IMR-90 (cell line): ENCODE measurements at regions not wholly inside any gene's neighbourhood (a gene's known extent, or its start where the extent isn't known, plus 50 kb on each side); places are given as distances from the start of the nearest gene placed in this dataset.

Source experiments
- ATAC-seq: fragments of 200-7000 bp; cut with Tn5 transposase; 2 replicates; pipeline ENCODE4 v1.9.1; 2020; ENCODE audit warnings: low read depth, mild to moderate bottlenecking, moderate library complexity
- BruUV-seq: library from RNA; stranded (reverse); fragments of 400-500 nt; replicated peaks from 2 replicates; lab custom pipeline; 2021; lab: Mats Ljungman, UMichigan
- CTCF ChIA-PET: fragments of 300-600 bp; formaldehyde crosslinking; extraction: SDS; loops from one replicate; lab custom pipeline; 2021; ENCODE audit warnings: antibody characterized with exemption; lab: Yijun Ruan, JAX
- POLR2A ChIA-PET: fragments of 300-600 bp; sonication (Branson Sonifier 250); formaldehyde crosslinking; loops from one replicate; lab custom pipeline; 2022; ENCODE audit warnings: antibody characterized with exemption; ENCODE audit not compliant: unreplicated experiment; lab: Charles Lee
- DNase-seq: peaks from one replicate; pipeline ENCODE4 v3.0.0; 2013
- H2AFZ ChIP-seq: replicated peaks from 2 replicates; pipeline ENCODE3; 2013; ENCODE audit warnings: low read length, mild to moderate bottlenecking; ENCODE audit not compliant: poor library complexity
- H2AK5ac ChIP-seq: 2 replicates; pipeline ENCODE4 v1.6.1; 2013; ENCODE audit warnings: low read depth, low read length, inconsistent platforms
- H2AK9ac ChIP-seq: replicated peaks from 2 replicates; pipeline ENCODE3; 2013; ENCODE audit warnings: mild to moderate bottlenecking, low read depth, low read length, moderate library complexity; ENCODE audit not compliant: poor library complexity
- H2BK120ac ChIP-seq: 2 replicates; pipeline ENCODE4 v1.6.1; 2013; ENCODE audit warnings: low read depth, low read length, inconsistent platforms
- H2BK15ac ChIP-seq: 3 replicates; pipeline ENCODE4 v1.6.1; 2013; ENCODE audit warnings: low read depth, low read length, inconsistent platforms
- H2BK20ac ChIP-seq: 2 replicates; pipeline ENCODE4 v1.6.1; 2013; ENCODE audit warnings: low read depth, mild to moderate bottlenecking, inconsistent platforms, low read length, moderate library complexity
- H2BK5ac ChIP-seq: 2 replicates; pipeline ENCODE4 v1.6.1; 2013; ENCODE audit warnings: mild to moderate bottlenecking, low read depth, low read length, inconsistent platforms; ENCODE audit not compliant: poor library complexity, severe bottlenecking
- H3K14ac ChIP-seq: replicated peaks from 2 replicates; pipeline ENCODE4 v1.6.1; 2013; ENCODE audit warnings: low read depth, low read length, inconsistent platforms
- H3K18ac ChIP-seq: 2 replicates; pipeline ENCODE4 v1.6.1; 2013; ENCODE audit warnings: low read depth, low read length, control low read depth
- H3K23ac ChIP-seq: 2 replicates; pipeline ENCODE4 v1.6.1; 2013; ENCODE audit warnings: low read depth, low read length, inconsistent platforms
- H3K27ac ChIP-seq: 2 replicates; pipeline ENCODE4 v1.5.1; 2013; ENCODE audit warnings: mild to moderate bottlenecking, control low read depth, low read length; ENCODE audit not compliant: insufficient read depth
- H3K27me3 ChIP-seq: 2 replicates; pipeline ENCODE4 v1.6.1; 2013; ENCODE audit warnings: low read length; ENCODE audit not compliant: control insufficient read depth, insufficient read depth
- H3K36me3 ChIP-seq: 2 replicates; pipeline ENCODE4 v1.6.1; 2013; ENCODE audit warnings: low read length, mixed read lengths; ENCODE audit not compliant: control insufficient read depth, insufficient read depth
- H3K4ac ChIP-seq: 2 replicates; pipeline ENCODE4 v1.6.1; 2013; ENCODE audit warnings: low read depth, low read length, inconsistent platforms
- H3K4me1 ChIP-seq: 2 replicates; pipeline ENCODE4 v1.6.1; 2013; ENCODE audit warnings: low read length, mixed read lengths; ENCODE audit not compliant: control insufficient read depth, insufficient read depth
- H3K4me2 ChIP-seq: 2 replicates; pipeline ENCODE4 v1.6.1; 2013; ENCODE audit warnings: low read depth, mild to moderate bottlenecking, control low read depth, low read length, moderate library complexity
- H3K4me3 ChIP-seq: 2 replicates; pipeline ENCODE4 v1.5.1; 2013; ENCODE audit warnings: low read depth, mild to moderate bottlenecking, control low read depth, low read length, moderate library complexity; ENCODE audit not compliant: insufficient read depth
- H3K56ac ChIP-seq: 2 replicates; pipeline ENCODE4 v1.6.1; 2013; ENCODE audit warnings: low read length, inconsistent platforms; ENCODE audit not compliant: insufficient read depth; ENCODE audit errors: extremely low read depth
- H3K79me1 ChIP-seq, 2 experiments: 2 replicates each; pipeline ENCODE4 v1.6.1; 2013; ENCODE audit warnings: low read length in 2 of 2, inconsistent platforms in 1 of 2, low read depth in 1 of 2
- H3K9ac ChIP-seq: 2 replicates; pipeline ENCODE4 v1.6.1; 2013; ENCODE audit warnings: low read depth, low read length, control low read depth
- H3K9me1 ChIP-seq: 2 replicates; pipeline ENCODE4 v1.6.1; 2013; ENCODE audit warnings: low read length, inconsistent platforms; ENCODE audit not compliant: insufficient read depth
- H3K9me3 ChIP-seq: 2 replicates; pipeline ENCODE4 v1.6.1; 2013; ENCODE audit warnings: low read length; ENCODE audit not compliant: control insufficient read depth, insufficient read depth
- H4K20me1 ChIP-seq: 2 replicates; pipeline ENCODE4 v1.6.1; 2013; ENCODE audit warnings: low read length, inconsistent platforms; ENCODE audit not compliant: insufficient read depth
- H4K5ac ChIP-seq: 2 replicates; pipeline ENCODE4 v1.6.1; 2013; ENCODE audit warnings: mild to moderate bottlenecking, low read depth, low read length, control low read depth
- H4K8ac ChIP-seq, 2 experiments: 2 replicates each; pipeline ENCODE4 v1.6.1; 2013; ENCODE audit warnings: low read depth in 2 of 2, low read length in 2 of 2, control low read depth in 1 of 2, inconsistent platforms in 1 of 2
- H4K91ac ChIP-seq: 2 replicates; pipeline ENCODE4 v1.6.1; 2013; ENCODE audit warnings: low read depth, low read length, inconsistent platforms; ENCODE audit not compliant: insufficient read depth
- BHLHE40 ChIP-seq: fragments of 150-350 bp; IDR thresholded peaks from 2 replicates; pipeline ENCODE4 v1.6.1; 2016; ENCODE audit warnings: mild to moderate bottlenecking, low read depth, low read length
- CEBPB ChIP-seq: IDR thresholded peaks from 2 replicates; pipeline ENCODE4 v1.6.1; 2012; ENCODE audit warnings: low read depth, low read length, improper control_type of control experiment
- CHD1 ChIP-seq: IDR thresholded peaks from 2 replicates; pipeline ENCODE4 v1.6.1; 2012; ENCODE audit warnings: low read depth, low read length, improper control_type of control experiment
- FOS ChIP-seq: fragments of 150-350 bp; IDR thresholded peaks from 2 replicates; pipeline ENCODE4 v1.6.1; 2016; ENCODE audit warnings: low read depth, low read length
- MAFK ChIP-seq: IDR thresholded peaks from 2 replicates; pipeline ENCODE4 v1.6.1; 2012; ENCODE audit warnings: low read depth, low read length, improper control_type of control experiment
- MAZ ChIP-seq: IDR thresholded peaks from 2 replicates; pipeline ENCODE4 v1.6.1; 2012; ENCODE audit warnings: low read depth, mild to moderate bottlenecking, low read length, improper control_type of control experiment, moderate library complexity, borderline replicate concordance
- MXI1 ChIP-seq: IDR thresholded peaks from 2 replicates; pipeline ENCODE4 v1.6.1; 2012; ENCODE audit warnings: low read depth, mild to moderate bottlenecking, low read length, moderate library complexity, borderline replicate concordance
- NFE2L2 ChIP-seq: fragments of 150-350 bp; IDR thresholded peaks from 2 replicates; pipeline ENCODE4 v1.6.1; 2016; ENCODE audit warnings: low read depth, mild to moderate bottlenecking, low read length
- POLR2A ChIP-seq: IDR thresholded peaks from 2 replicates; pipeline ENCODE4 v1.6.1; 2012; ENCODE audit warnings: mild to moderate bottlenecking, low read depth, low read length
- RAD21 ChIP-seq: IDR thresholded peaks from 2 replicates; pipeline ENCODE4 v1.6.1; 2012; ENCODE audit warnings: low read length, improper control_type of control experiment
- RCOR1 ChIP-seq: IDR thresholded peaks from 2 replicates; pipeline ENCODE4 v1.6.1; 2012; ENCODE audit warnings: mild to moderate bottlenecking, low read length, improper control_type of control experiment; ENCODE audit not compliant: insufficient replicate concordance
- RFX5 ChIP-seq: IDR thresholded peaks from 2 replicates; pipeline ENCODE4 v1.8.0; 2012; ENCODE audit warnings: low read depth, mild to moderate bottlenecking, low read length, moderate library complexity
- SMC3 ChIP-seq: fragments of 150-350 bp; IDR thresholded peaks from 2 replicates; pipeline ENCODE4 v1.6.1; 2016; ENCODE audit warnings: low read depth, mild to moderate bottlenecking, antibody characterized with exemption, low read length, moderate library complexity
- WGBS, 2 experiments: methylation state at CpG; one replicate each; pipeline versions ENCODE4 v1.1.5 to v1.1.7; 2013; ENCODE audit warnings: missing lambda C conversion rate in 2 of 2; ENCODE audit not compliant: insufficient read length in 1 of 2; ENCODE audit errors: extremely low coverage in 2 of 2; 5-methylcytosine and 5-hydroxymethylcytosine counted together
- dilution Hi-C: fragments of 300-500 bp; cut with HindIII; formaldehyde crosslinking; loops from one replicate; pipeline ENCODE4 v1.14.3; 2018; ENCODE audit warnings: low sequenced_read_pairs; ENCODE audit not compliant: unreplicated experiment
- in situ Hi-C: fragments of 300-500 bp; cut with MboI; formaldehyde crosslinking; loops from 3 replicates; pipeline ENCODE4 v1.14.3; 2019; ENCODE audit warnings: low sequenced_read_pairs, inconsistent platforms, mixed read lengths
- intact Hi-C: fragments of 100-400 bp; cut with micrococcal nuclease; formaldehyde crosslinking; loops from 2 replicates; pipeline ENCODE4 v1.10.0; 2022
- TF ChIP-seq, protein P1 (sequence below): conservative IDR thresholded peaks from 2 replicates; pipeline ENCODE4 v1.5.1; 2012; ENCODE audit warnings: mild to moderate bottlenecking, low read depth, low read length, improper control_type of control experiment
- TF ChIP-seq, protein P2 (sequence below): fragments of 150-350 bp; IDR thresholded peaks from 2 replicates; pipeline ENCODE4 v1.6.1; 2017; ENCODE audit warnings: mild to moderate bottlenecking, antibody characterized with exemption, low read length, low read depth
- TF ChIP-seq, protein P3 (sequence below): fragments of 150-350 bp; IDR thresholded peaks from 2 replicates; pipeline ENCODE4 v1.6.1; 2016; ENCODE audit warnings: low read depth, mild to moderate bottlenecking, low read length, moderate library complexity, borderline replicate concordance

DNA sequence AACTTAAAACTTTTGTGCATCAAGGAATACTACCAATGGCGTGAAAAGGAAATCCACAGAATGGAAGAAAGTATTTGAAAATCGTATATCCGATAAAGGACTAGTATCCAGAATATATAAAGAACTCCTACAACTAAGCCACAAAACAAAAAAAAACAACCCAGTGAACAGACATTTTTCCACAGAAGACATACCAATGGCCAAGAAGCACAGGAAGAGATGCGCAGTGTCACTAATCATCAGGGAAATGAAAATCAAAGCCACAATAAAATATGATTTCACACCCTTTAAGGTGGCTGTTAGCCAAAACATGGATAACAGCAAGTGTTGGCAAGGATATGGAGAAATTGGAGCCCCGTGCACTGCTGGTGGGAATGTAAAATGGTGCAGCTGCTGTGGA lies 203.3 kb downstream of the SEC14L1 start:
- peaks cover 5% of the 10 kb centered on the region; the same call in 1 of the 2 replicates for H4K20me1 ChIP-seq

More for the DNA sequence above, 203.3 kb downstream of the SEC14L1 start:
- intact Hi-C loops (no loop called here), in situ Hi-C loops (no loop called here), dilution Hi-C loops (no loop called here)
- Histone ChIP-seq H3K4me3 (no peak overlapping the region), H4K8ac (no peak overlapping the region), H3K4ac (no peak overlapping the region), H3K9me3 (peaks cover 5% of the 10 kb centered on the region; the same call in 1 of the 2 replicates), H3K18ac (no peak overlapping the region), H3K27ac (no peak overlapping the region), H2AK5ac (no peak overlapping the region), H2BK120ac (no peak overlapping the region), H3K23ac (no peak overlapping the region), H3K4me1 (peaks cover 3% of the 10 kb centered on the region; the same call in 1 of the 2 replicates), H2AFZ (no peak overlapping the region), H3K27me3 (no peaks in the 10 kb centered on the region), H4K91ac (no peak overlapping the region), H4K5ac (no peak overlapping the region), H2BK20ac (no peak overlapping the region), H2AK9ac (no peak overlapping the region), H3K14ac (no peak overlapping the region), H3K9me1 (peaks cover 5% of the 10 kb centered on the region; the same call in 1 of the 2 replicates), H3K79me1 (peaks cover 34 to 67% of the 10 kb centered on the region in 2 experiments), H3K4me2 (no peak overlapping the region), H3K56ac (no peak overlapping the region), H2BK15ac (no peak overlapping the region), H3K9ac (no peak overlapping the region), H3K36me3 (no peaks in the 10 kb centered on the region), H2BK5ac (no peak overlapping the region)
- POLR2A ChIA-PET = no interaction called here
- DNase-seq = no peak
- BruUV-seq = no TSS peak
- no peak for ATAC-seq
- TF ChIP-seq BHLHE40 (no peak), CHD1 (no peak), POLR2A (no peak), NFE2L2 (no peak), RFX5 (no peak), RCOR1 (no peak), MXI1 (no peak), RAD21 (no peak), FOS (no peak), CEBPB (no peak), SMC3 (no peak), MAZ (no peak), MAFK (no peak)
- TF ChIP-seq, protein P1, sequence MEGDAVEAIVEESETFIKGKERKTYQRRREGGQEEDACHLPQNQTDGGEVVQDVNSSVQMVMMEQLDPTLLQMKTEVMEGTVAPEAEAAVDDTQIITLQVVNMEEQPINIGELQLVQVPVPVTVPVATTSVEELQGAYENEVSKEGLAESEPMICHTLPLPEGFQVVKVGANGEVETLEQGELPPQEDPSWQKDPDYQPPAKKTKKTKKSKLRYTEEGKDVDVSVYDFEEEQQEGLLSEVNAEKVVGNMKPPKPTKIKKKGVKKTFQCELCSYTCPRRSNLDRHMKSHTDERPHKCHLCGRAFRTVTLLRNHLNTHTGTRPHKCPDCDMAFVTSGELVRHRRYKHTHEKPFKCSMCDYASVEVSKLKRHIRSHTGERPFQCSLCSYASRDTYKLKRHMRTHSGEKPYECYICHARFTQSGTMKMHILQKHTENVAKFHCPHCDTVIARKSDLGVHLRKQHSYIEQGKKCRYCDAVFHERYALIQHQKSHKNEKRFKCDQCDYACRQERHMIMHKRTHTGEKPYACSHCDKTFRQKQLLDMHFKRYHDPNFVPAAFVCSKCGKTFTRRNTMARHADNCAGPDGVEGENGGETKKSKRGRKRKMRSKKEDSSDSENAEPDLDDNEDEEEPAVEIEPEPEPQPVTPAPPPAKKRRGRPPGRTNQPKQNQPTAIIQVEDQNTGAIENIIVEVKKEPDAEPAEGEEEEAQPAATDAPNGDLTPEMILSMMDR = no peak
- TF ChIP-seq, protein P2, sequence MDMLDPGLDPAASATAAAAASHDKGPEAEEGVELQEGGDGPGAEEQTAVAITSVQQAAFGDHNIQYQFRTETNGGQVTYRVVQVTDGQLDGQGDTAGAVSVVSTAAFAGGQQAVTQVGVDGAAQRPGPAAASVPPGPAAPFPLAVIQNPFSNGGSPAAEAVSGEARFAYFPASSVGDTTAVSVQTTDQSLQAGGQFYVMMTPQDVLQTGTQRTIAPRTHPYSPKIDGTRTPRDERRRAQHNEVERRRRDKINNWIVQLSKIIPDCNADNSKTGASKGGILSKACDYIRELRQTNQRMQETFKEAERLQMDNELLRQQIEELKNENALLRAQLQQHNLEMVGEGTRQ = no peak
- TF ChIP-seq, protein P3, sequence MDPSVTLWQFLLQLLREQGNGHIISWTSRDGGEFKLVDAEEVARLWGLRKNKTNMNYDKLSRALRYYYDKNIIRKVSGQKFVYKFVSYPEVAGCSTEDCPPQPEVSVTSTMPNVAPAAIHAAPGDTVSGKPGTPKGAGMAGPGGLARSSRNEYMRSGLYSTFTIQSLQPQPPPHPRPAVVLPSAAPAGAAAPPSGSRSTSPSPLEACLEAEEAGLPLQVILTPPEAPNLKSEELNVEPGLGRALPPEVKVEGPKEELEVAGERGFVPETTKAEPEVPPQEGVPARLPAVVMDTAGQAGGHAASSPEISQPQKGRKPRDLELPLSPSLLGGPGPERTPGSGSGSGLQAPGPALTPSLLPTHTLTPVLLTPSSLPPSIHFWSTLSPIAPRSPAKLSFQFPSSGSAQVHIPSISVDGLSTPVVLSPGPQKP = no peak
- WGBS, 2 experiments = no CpG with 5 or more reads among the region's 5 CpGs
- CTCF ChIA-PET = no interaction called here
